HG03159 (cell line): ENCODE measurements at regions not wholly inside any gene's neighbourhood (a gene's known extent, or its start where the extent isn't known, plus 50 kb on each side); places are given as distances from the start of the nearest gene placed in this dataset.

Experiments used
- ATAC-seq: cut with Tn5 transposase; IDR thresholded peaks from one replicate; pipeline ENCODE4 v1.9.1; 2021; ENCODE audit warnings: mild to moderate bottlenecking, moderate library complexity; ENCODE audit not compliant: unreplicated experiment

GRCh38 chr5:115072266-115073064 lies 97.2 kb downstream of the TRIM36 start:
- no peak for ATAC-seq

- no peak for ATAC-seq
These were observed 99.0 kb downstream of the TRIM36 start for GRCh38 chr5:115070737-115071136.

DNA sequence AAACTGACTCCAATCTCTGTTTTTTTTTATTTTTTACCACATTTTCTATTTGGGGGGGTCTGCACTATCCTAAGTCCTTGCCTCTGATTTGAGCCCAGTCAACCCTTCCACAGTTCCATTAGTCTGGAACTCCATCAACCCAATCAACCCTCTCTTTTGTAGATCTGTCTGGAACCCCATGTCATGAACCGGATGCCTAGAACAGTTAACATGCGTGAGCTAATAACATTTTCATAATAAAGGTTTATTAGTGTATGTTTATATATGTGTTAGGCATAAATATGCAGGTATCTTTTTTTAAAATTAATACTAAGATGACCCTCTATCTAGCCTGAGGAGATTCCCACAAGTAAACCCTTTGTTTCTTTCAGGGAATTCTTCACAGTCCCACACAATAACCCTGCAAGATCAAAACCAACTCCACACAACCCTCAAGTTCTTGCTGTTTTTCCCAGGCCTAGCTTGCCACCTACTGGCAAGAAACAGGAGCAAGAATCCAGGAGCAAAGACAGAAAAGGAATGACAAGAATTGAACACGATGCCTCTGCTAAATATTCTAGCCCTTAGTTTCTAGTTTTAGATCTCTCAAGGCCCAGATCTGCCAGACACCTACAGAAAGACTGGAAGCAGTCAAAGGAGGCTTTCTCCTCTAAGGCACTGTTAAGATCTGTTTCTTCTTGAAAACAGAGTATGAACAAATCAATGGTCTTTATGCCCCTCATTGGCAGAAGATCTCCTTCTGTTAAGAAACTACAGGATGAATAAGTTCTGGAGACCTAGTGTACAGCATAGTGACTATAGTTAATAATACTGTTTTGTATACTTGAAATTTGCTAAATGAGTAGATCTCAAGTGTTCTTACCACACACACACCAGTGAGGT lies 100.4 kb downstream of the TRIM36 start:
- ATAC-seq, result peak; percentile 38

DNA sequence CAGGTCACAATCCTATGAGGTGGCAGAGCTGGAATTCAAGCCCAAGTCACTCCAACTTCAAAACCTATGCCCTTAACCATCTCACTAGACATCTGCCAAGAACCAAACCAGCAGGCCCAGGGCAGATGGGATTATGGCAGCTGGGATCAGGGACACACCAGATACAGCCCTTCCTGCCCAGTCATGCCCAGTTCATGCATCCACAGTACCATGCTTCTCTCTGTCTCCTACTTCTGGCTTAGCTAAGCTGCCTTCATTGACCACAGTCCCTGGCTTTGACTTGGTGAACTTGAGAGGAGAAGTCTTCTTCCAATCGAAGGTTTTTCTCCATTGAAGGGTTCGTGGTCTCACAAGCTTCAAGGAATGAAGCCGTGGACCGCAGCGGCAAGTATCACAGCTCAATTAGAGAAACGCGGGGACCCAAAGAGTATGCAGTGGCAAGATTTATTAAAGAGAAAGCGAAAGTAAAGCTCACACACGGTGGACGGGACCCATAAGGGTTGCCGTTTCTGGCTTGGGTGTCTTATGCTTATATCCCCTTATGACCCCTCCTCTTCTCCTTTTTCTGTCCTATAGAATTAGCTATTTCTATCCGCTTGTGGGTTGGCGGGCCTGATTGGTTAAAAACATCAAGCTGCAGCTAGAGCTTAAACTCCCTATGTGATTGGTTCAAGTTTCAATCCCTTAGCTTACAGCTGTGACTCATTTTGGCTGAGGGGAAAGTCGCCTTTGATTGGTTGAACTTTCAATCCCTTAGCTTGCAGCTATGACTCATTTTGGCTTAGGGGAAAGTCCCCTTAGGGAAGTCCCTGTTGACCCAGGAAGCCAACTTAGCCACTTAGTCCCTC lies 101.2 kb downstream of the TRIM36 start:
- peak; percentile 75 for ATAC-seq

GRCh38 chr5:115064380-115064779 lies 105.3 kb downstream of the TRIM36 start:
- no peak for ATAC-seq

DNA sequence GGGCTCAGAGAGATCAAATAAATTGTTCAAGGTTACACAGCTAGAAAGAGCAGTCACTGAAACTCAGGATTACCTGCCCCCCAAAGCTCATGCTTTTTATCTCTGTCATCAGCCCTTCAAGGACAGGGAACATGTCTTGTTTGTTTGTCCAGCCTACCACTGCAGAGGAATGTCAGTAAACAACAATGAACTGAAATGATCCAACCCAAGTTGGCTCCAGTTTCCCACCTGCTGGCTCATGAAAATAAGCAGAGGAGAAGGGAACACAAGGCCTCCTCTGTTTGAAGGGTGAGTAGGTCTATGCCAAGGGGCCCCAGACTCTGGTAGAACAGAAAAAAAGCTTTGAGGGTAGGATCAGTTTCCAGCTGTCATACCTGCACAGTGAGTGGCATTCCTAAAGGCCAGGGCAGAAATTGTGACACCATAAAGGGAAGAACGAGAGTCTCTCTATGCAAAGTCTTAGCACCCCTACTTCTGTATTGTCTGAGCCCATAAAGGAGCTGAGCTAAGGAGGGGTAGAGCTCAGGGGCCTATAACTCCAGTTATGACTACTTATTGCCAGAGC lies 115.2 kb downstream of the TRIM36 start:
- no peak for ATAC-seq

DNA sequence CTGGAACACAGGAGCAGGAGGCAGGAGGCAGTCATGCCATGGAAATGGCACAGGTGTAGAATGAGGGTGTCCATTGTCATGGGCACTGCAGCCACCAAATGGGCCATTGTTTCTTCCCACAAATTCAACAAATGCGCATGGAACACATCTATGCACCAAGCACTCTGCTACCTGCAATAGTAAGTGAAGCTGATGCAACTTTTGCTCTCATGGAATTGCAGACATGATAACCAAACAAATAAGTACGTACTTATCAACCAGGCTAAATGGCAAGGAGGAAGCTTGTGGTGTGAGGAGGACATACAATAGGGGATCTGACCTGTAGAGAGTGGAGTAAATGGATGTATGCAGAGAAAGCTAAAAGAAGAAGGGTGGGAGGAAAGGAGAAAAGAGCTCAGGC lies 116.8 kb downstream of the TRIM36 start:
- no peak for ATAC-seq

- ATAC-seq, result no peak
These were observed 118.8 kb downstream of the TRIM36 start for GRCh38 chr5:115050866-115051265.

- ATAC-seq, result no peak
These were observed 135.8 kb downstream of the TRIM36 start for GRCh38 chr5:115033861-115034260.

- ATAC-seq, result no peak
These were observed 141.2 kb downstream of the TRIM36 start for GRCh38 chr5:115028557-115028956.

- no peak for ATAC-seq
These were observed 144.8 kb downstream of the TRIM36 start for GRCh38 chr5:115024922-115025321.

DNA sequence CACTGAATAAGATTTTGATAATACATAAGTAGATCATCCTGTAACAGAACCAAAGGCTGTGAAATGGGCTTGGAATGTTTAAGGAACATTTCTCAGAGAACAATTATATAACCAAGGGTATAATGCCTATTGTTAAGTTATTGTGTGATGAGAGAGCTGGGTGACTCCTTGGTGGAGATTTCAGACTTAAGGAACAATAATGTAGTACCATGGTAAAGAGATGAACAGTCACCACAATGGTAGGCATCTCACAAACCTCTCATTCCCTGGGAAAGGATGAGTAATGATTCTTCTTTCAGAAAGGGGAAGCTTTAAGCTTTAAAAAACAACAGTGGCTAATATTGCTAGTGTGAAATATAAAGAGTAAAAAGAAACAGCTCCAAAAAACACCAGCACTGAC lies 147.4 kb downstream of the TRIM36 start:
- ATAC-seq, result no peak

GRCh38 chr5:115016646-115017045 lies 153.1 kb downstream of the TRIM36 start:
- ATAC-seq, result no peak

- no peak for ATAC-seq
These were observed 170.5 kb downstream of the TRIM36 start for GRCh38 chr5:114999176-114999575.

- ATAC-seq, result no peak
These were observed 180.2 kb downstream of the TRIM36 start for GRCh38 chr5:114989512-114989911.

GRCh38 chr5:114988096-114988495 lies 181.6 kb downstream of the TRIM36 start:
- ATAC-seq, result no peak

DNA sequence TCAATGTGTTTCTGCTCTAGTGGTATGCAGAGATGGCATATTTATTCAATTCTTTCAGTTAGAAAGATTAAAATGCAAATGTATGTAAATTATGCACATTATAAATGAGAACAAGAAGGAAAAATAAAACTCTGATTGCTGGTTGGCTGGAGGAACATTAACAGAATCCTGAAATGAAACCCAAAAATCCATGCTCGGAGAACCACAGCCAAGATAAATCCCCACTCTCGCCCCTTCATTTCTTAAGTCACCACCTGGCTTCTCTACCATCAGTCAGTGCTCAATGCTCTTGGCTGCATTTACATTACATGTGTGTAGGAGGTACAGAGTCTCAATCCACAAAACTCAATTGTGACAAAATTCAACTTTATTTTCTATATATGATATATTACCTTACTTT lies 184.9 kb downstream of the TRIM36 start:
- no peak for ATAC-seq

DNA sequence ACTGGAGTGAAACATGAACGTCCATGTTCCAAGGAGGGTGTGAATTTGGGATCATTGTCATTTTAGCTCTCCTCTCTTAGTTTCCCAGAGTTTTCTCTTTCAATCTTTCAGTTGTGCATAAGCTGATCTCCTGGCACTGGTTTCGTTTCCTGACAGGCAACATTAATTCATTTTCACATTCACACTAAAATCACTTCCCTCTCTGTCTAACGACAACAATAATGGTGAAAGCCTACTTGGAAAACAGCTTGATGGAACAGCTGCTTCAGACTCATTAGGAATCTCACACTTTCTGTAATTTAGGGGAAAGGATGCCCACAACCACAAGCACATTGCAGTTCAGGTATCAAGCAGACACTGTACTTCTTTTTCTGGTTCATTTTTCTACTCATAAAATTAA lies 188.6 kb downstream of the TRIM36 start:
- no peak for ATAC-seq

- peak; percentile 67 for ATAC-seq
These were observed 191.6 kb downstream of the TRIM36 start for GRCh38 chr5:114977979-114978573.

GRCh38 chr5:114969482-114969881 lies 200.2 kb downstream of the TRIM36 start:
- ATAC-seq, result no peak
